22Rv1 (cell line): ENCODE measurements at regions not wholly inside any gene's neighbourhood (a gene's known extent, or its start where the extent isn't known, plus 50 kb on each side); places are given as distances from the start of the nearest gene placed in this dataset.
"Not testable (repeated sequence)": the region's sequence is repeated elsewhere in the genome, so short reads cannot be mapped to it uniquely, and the experiment has no call there.

ENCODE experiments used
- CTCF ChIP-seq: fragments of 450-650 bp; IDR thresholded peaks from 2 replicates; pipeline ENCODE4 v1.5.1; 2017; ENCODE audit warnings: mild to moderate bottlenecking
- ZFX ChIP-seq: fragments of 450-650 bp; IDR thresholded peaks from 2 replicates; pipeline ENCODE4 v1.6.1; 2017; ENCODE audit warnings: antibody characterized with exemption, borderline replicate concordance

GRCh38 chr12:13841-14240, 52.7 kb upstream of the IQSEC3 start:
- not testable (repeated sequence) for TF ChIP-seq CTCF, ZFX
